ENCODE measurements at regions not wholly inside any gene's neighbourhood (a gene's known extent, or its start where the extent isn't known, plus 50 kb on each side); places are given as distances from the start of the nearest gene placed in this dataset.

GRCh38 chr2:120675460-120676130 is 60.1 kb upstream of the GLI2 start (continued):
- TF ChIP-seq, protein P1, sequence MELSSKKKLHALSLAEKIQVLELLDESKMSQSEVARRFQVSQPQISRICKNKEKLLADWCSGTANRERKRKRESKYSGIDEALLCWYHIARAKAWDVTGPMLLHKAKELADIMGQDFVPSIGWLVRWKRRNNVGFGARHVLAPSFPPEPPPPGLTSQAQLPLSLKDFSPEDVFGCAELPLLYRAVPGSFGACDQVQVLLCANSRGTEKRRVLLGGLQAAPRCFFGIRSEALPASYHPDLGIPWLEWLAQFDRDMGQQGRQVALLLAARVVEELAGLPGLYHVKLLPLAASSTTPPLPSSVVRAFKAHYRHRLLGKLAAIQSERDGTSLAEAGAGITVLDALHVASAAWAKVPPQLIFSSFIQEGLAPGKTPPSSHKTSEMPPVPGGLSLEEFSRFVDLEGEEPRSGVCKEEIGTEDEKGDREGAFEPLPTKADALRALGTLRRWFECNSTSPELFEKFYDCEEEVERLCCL (CRISPR knock-in tag; IDR thresholded peaks at IDR 0.05; ENCODE audit: borderline replicate concordance) = no peak
- TF ChIP-seq CENPBD1 (CRISPR knock-in tag; IDR thresholded peaks at IDR 0.05; ENCODE audit: borderline replicate concordance, low read depth) (no peak), CSRNP2 (CRISPR knock-in tag; conservative IDR thresholded peaks at IDR 0.05; ENCODE audit: low read depth) (no peak), ZNF556 (CRISPR knock-in tag; IDR thresholded peaks at IDR 0.05; ENCODE audit: borderline replicate concordance) (no peak), KMT2B (CRISPR knock-in tag; IDR thresholded peaks at IDR 0.05) (no peak), ZNF24 (IDR thresholded peaks at IDR 0.05) (no peak), RNF2 (conservative IDR thresholded peaks at IDR 0.05; ENCODE audit: low read depth) (0 out of 2 replicates have a peak, but pooled peaks have one; percentile 36), ZNF574 (CRISPR knock-in tag; IDR thresholded peaks at IDR 0.05) (no peak)
- TF ChIP-seq, protein P2, sequence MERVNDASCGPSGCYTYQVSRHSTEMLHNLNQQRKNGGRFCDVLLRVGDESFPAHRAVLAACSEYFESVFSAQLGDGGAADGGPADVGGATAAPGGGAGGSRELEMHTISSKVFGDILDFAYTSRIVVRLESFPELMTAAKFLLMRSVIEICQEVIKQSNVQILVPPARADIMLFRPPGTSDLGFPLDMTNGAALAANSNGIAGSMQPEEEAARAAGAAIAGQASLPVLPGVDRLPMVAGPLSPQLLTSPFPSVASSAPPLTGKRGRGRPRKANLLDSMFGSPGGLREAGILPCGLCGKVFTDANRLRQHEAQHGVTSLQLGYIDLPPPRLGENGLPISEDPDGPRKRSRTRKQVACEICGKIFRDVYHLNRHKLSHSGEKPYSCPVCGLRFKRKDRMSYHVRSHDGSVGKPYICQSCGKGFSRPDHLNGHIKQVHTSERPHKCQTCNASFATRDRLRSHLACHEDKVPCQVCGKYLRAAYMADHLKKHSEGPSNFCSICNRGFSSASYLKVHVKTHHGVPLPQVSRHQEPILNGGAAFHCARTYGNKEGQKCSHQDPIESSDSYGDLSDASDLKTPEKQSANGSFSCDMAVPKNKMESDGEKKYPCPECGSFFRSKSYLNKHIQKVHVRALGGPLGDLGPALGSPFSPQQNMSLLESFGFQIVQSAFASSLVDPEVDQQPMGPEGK (CRISPR knock-in tag; IDR thresholded peaks at IDR 0.05) = no peak
- TF ChIP-seq, protein P3, sequence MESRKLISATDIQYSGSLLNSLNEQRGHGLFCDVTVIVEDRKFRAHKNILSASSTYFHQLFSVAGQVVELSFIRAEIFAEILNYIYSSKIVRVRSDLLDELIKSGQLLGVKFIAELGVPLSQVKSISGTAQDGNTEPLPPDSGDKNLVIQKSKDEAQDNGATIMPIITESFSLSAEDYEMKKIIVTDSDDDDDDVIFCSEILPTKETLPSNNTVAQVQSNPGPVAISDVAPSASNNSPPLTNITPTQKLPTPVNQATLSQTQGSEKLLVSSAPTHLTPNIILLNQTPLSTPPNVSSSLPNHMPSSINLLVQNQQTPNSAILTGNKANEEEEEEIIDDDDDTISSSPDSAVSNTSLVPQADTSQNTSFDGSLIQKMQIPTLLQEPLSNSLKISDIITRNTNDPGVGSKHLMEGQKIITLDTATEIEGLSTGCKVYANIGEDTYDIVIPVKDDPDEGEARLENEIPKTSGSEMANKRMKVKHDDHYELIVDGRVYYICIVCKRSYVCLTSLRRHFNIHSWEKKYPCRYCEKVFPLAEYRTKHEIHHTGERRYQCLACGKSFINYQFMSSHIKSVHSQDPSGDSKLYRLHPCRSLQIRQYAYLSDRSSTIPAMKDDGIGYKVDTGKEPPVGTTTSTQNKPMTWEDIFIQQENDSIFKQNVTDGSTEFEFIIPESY (CRISPR knock-in tag; IDR thresholded peaks at IDR 0.05) = peak; percentile 32; the same call in 1 of the 2 replicates
- TF ChIP-seq, protein P4, sequence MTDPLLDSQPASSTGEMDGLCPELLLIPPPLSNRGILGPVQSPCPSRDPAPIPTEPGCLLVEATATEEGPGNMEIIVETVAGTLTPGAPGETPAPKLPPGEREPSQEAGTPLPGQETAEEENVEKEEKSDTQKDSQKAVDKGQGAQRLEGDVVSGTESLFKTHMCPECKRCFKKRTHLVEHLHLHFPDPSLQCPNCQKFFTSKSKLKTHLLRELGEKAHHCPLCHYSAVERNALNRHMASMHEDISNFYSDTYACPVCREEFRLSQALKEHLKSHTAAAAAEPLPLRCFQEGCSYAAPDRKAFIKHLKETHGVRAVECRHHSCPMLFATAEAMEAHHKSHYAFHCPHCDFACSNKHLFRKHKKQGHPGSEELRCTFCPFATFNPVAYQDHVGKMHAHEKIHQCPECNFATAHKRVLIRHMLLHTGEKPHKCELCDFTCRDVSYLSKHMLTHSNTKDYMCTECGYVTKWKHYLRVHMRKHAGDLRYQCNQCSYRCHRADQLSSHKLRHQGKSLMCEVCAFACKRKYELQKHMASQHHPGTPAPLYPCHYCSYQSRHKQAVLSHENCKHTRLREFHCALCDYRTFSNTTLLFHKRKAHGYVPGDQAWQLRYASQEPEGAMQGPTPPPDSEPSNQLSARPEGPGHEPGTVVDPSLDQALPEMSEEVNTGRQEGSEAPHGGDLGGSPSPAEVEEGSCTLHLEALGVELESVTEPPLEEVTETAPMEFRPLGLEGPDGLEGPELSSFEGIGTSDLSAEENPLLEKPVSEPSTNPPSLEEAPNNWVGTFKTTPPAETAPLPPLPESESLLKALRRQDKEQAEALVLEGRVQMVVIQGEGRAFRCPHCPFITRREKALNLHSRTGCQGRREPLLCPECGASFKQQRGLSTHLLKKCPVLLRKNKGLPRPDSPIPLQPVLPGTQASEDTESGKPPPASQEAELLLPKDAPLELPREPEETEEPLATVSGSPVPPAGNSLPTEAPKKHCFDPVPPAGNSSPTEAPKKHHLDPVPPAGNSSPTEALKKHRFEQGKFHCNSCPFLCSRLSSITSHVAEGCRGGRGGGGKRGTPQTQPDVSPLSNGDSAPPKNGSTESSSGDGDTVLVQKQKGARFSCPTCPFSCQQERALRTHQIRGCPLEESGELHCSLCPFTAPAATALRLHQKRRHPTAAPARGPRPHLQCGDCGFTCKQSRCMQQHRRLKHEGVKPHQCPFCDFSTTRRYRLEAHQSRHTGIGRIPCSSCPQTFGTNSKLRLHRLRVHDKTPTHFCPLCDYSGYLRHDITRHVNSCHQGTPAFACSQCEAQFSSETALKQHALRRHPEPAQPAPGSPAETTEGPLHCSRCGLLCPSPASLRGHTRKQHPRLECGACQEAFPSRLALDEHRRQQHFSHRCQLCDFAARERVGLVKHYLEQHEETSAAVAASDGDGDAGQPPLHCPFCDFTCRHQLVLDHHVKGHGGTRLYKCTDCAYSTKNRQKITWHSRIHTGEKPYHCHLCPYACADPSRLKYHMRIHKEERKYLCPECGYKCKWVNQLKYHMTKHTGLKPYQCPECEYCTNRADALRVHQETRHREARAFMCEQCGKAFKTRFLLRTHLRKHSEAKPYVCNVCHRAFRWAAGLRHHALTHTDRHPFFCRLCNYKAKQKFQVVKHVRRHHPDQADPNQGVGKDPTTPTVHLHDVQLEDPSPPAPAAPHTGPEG (CRISPR knock-in tag; IDR thresholded peaks at IDR 0.05) = no peak
